SHP77 (cell line): ENCODE measurements at regions not wholly inside any gene's neighbourhood (a gene's known extent, or its start where the extent isn't known, plus 50 kb on each side); places are given as distances from the start of the nearest gene placed in this dataset.

Experiments used
- DNase-seq, 2 experiments: peaks; one replicate each; lab custom pipeline; 2025; lab: John Stamatoyannopoulos, UW

- DNase-seq, result no peak
Observed at GRCh38 chr6:164021589-164022250, 607.2 kb downstream of the QKI start.

- DNase-seq, result no peak
Observed at GRCh38 chr6:164020142-164020541, 605.6 kb downstream of the QKI start.

GRCh38 chr6:164018133-164018532 lies 603.6 kb downstream of the QKI start:
- no peak for DNase-seq

GRCh38 chr6:164016056-164016455 lies 601.5 kb downstream of the QKI start:
- DNase-seq, result no peak

GRCh38 chr6:164015088-164015484 lies 600.6 kb downstream of the QKI start:
- DNase-seq, result no peak

GRCh38 chr6:164014346-164015087 lies 600.0 kb downstream of the QKI start:
- DNase-seq, result no peak

GRCh38 chr6:164013480-164014208 lies 599.1 kb downstream of the QKI start:
- DNase-seq, result no peak

- no peak for DNase-seq
Observed at GRCh38 chr6:164011321-164011720, 596.8 kb downstream of the QKI start.

- no peak for DNase-seq
Observed at GRCh38 chr6:164010441-164011103, 596.1 kb downstream of the QKI start.

GRCh38 chr6:164008902-164009301 lies 594.4 kb downstream of the QKI start:
- DNase-seq, result no peak

GRCh38 chr6:164007881-164008280 lies 593.4 kb downstream of the QKI start:
- DNase-seq, result no peak

- no peak for DNase-seq
Observed at GRCh38 chr6:164006459-164006858, 591.9 kb downstream of the QKI start.

- no peak for DNase-seq
Observed at GRCh38 chr6:164005004-164005711, 590.6 kb downstream of the QKI start.

- DNase-seq, result no peak
Observed at GRCh38 chr6:164000276-164000675, 585.8 kb downstream of the QKI start.

- DNase-seq, result no peak
Observed at GRCh38 chr6:163999475-164000125, 585.1 kb downstream of the QKI start.

- DNase-seq, result no peak
Observed at GRCh38 chr6:163998496-163998895, 584.0 kb downstream of the QKI start.

GRCh38 chr6:163996491-163996890 lies 582.0 kb downstream of the QKI start:
- no peak for DNase-seq

GRCh38 chr6:163994566-163994965 lies 580.0 kb downstream of the QKI start:
- DNase-seq, result no peak

GRCh38 chr6:163992701-163993100 lies 578.2 kb downstream of the QKI start:
- DNase-seq, result no peak

GRCh38 chr6:163992056-163992455 lies 577.5 kb downstream of the QKI start:
- DNase-seq, result no peak

- no peak for DNase-seq
Observed at GRCh38 chr6:163991321-163991720, 576.8 kb downstream of the QKI start.
